ENCODE measurements at regions not wholly inside any gene's neighbourhood (a gene's known extent, or its start where the extent isn't known, plus 50 kb on each side); places are given as distances from the start of the nearest gene placed in this dataset.
A peak's percentile ranks its signal among the peaks of the same experiment; 100 is the strongest.
"Not testable (repeated sequence)": the region's sequence is repeated elsewhere in the genome, so short reads cannot be mapped to it uniquely, and the experiment has no call there.

GRCh38 chr20:56689318-56689717, 60.2 kb downstream of the TFAP2C start:
- DNase-seq (ENCODE audit: low spot score), result no peak

DNA sequence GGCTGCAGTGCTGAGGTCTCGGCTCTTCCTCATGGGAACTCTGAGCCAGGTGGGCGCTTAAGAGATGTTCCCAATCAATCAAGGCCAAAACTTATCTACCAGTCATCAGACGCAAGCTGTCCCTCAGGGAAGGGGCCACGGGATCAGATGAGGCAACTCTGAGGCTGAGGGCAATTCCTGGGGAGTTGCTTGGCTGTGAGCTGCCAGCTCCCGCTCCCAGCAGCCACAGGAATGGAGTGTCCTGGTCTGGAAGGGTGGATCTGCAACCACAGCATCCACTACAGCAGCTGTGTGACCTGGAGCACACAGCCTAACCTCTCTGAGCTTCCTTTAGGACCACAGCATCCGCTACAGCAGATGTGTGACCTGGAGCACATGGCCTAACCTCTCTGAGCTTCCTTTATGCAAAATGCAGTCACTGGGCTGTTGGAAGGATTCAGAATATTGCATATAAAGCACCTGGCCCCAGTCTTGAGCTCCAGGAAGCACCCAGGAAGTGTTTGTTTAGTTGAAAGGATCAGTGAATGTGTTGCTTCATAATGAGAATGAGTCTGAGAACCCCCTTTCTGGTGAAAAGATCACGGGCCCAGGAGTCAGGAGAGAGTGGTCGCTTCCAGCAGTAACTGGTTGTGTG, 60.9 kb downstream of the TFAP2C start:
- no peak for DNase-seq (ENCODE audit: low spot score)

DNA sequence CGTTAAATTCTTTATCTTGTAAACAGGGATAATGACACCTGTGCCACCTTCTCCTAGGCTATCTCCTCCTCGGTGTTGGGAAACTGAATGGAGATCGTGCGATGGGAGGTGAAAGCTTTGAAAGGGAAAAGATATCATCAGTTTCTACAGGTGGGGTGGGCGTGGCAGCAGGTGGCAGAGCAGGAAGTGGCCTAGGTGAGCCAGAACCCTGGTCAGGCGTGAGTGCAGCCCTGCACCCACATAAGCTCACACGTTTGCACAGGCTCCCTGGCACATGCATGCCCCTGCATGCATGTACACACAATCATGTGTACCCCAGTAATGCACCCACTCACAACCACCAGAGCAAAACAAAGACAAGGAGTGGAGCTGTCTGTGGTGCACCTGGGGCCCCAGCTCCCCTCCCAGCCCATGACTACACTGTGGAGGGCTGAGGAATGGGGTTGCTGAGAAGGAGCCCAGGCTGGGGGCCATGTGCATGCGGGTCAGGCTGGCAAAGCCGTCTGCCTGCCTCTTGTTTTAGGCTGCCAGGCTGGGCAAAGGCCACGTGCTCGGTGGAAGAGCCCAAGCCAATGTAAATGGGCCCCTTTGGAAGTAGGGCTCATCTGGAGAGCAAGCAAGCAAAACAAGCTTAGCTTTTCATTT, 61.5 kb downstream of the TFAP2C start:
- DNase-seq (ENCODE audit: low spot score), result no peak

DNA sequence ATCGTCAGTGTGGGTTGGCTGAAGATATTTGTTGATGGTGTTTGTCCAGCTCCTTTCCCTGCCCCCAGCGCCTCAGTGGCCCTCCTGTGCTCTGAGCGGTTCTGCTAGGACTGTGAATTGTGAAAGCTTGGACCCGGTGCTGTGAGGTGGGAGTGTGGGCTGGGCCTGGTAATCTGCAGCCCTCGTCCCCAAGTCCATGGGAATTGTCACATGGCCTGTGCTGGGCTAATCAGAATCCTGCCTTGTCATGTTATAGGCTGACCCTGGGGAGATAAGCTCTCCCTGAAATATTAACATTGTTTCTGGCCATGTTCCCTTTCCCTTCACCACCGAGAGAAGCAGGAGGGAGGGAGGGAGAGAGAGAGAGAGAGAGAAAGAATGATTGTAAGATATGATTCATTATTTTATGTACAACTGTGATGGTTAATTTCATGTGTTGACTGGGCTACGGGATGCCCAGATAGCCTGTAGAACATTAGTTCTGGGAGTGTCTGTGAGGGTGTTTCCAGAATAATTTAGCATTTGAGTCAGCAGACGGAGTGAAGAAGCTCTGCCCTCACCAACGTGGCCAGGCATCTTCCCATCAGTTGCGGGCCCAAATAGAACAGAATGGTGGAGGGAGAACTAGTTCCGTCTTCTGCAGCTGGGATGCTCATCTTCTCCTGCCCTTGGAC, 62.4 kb downstream of the TFAP2C start:
- no peak for DNase-seq (ENCODE audit: low spot score)

GRCh38 chr20:56693217-56693616, 64.1 kb downstream of the TFAP2C start:
- DNase-seq (ENCODE audit: low spot score), result no peak

- no peak for DNase-seq (ENCODE audit: low spot score)
Measured at GRCh38 chr20:56697476-56697875, 68.4 kb downstream of the TFAP2C start.

DNA sequence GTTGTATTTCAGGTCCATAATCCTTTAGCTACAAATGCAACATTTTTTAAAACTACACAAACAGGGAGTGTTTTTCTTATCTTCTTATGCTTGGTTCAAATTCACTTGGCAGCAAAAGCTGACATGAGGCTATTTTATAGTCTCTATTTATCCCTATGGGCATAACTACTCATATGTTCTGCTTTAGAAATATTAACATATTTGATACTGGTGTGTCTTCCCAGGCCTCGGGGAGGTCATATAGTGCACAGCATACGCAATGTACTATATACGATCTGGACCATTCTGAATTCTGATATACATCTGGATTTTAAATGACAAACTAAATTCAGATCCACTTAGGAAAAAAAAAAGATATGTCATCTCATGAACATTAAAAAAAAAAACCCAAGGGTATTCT, 69.2 kb downstream of the TFAP2C start:
- no peak for DNase-seq (ENCODE audit: low spot score)

GRCh38 chr20:56698749-56699148, 69.6 kb downstream of the TFAP2C start:
- no peak for DNase-seq (ENCODE audit: low spot score)

DNA sequence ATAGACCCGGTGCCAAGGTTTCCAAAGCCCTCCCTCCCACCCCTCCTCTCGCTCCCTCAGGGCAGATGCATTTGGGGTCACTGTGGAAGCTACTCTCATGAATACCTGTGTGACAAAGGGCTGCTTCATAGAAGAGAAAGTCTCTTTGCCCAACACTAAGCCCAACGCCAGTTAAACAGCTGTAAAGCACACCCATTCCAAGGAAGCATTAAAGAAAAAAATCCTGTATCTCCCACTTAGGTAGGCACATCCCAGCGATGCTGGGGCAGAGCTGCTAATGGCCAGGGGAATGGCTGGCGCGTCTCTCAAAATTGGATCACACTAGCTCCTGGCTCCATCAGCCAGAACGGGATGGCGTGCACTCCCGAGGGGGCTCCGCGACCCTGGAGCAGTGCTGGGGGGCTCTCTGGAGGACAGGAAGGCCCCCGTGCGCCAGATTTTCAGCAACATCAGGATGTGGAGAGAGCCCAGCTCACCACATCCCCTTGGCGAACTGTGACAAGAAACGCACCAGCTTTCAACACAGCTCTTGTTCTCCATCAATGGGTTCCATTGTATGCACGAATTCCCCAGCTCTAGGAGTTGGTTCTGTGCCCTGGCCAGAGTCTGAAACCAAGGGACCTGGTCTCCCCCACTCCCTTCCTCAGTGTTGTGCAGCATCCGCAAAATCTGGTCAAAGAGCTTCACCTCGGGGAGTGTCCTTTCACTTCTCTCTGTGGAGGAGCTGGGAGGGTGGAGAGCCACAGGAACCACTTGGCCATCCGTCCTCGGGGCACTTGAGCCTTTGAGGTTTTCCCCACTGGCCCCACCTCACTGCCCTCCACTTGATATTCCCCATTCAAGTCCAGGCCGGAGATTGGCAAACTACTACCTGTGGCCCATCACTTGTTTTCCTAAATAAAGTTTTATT, 74.1 kb downstream of the TFAP2C start:
- no peak for DNase-seq (ENCODE audit: low spot score)

DNA sequence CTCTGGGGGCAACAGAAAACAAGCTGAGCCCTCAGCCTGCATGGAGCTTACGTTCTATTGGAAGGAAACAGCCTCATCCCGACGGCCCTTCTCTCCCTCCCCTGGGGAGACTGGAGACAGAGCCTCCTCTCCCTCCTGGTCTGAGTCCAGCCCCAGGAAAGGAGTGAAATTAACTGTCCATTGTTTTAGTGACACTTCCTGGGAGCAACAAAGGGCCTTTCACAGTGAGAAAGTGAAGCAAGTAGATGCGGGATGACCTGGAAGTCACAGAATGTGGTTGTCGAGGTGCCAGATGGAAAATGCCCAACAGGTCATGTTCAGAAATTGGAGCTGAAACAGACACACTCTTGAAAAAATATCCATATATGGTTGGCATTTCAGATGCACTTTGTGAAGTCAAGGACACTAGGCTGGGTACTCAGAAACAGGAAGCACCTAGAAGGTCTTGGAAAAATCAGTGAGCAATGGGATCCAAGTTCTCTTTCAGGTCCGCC, 77.8 kb downstream of the TFAP2C start:
- DNase-seq (ENCODE audit: low spot score), result no peak

DNA sequence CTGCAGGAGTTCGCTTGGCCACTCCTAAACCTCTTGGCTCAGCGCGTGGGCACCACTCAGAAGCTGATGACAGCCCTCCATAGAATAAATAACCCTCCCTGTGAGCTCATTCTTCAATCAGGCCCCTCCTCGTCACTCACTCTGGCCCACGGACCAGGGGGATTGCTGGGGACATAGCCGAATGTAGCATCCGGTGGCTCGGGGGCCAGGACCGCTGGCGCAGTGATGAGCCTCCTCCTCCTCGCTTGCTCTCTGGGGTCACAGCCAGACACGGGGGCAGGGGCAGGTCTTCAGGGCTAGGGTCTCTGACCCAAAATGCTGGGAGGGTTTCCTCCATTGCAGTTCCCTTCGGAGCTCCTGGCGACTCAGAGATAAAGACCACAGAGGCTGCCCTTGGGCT, 79.9 kb downstream of the TFAP2C start:
- no peak for DNase-seq (ENCODE audit: low spot score)

DNA sequence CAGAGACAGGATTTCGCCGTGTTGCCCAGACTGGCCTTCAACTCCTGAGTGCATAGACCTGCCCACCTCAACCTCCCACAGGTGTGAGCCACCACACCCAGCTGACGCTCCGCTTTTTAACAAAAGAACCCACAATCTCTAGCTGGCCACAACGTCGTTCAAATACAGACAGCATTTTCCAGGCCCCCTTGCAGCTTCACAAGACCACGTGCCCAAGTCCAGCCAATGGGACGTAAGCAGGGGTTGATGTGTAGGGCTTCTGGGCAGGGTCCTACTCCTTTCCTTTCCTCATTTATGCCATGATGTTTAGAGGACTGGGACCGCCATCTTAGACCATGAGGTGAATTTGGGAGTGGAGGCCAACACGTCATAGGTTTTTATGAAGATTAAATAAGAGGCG, 81.0 kb downstream of the TFAP2C start:
- DNase-seq (ENCODE audit: low spot score), result no peak

DNA sequence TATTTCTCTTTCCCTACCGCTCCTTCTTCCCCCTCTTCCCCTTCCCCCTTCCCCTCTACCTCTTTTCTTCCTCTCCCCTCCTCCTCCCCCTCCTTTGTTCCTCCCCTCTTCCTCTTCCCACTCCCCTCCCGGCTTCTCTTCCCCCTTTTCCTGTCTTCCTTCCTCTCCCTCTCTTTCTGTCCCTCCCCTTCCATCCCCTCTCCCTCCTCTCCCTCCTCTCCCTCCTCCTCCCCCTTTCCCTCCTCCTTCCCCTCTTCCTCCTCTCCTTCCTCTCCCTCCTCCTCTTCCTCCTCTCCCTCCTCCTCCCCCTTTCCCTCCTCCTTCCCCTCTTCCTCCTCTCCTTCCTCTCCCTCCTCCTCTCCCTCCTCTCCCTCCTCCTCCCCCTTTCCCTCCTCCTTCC, 81.5 kb downstream of the TFAP2C start:
- DNase-seq (ENCODE audit: low spot score), result not testable (repeated sequence)

GRCh38 chr20:56711018-56711417, 81.9 kb downstream of the TFAP2C start:
- no peak for DNase-seq (ENCODE audit: low spot score)

DNA sequence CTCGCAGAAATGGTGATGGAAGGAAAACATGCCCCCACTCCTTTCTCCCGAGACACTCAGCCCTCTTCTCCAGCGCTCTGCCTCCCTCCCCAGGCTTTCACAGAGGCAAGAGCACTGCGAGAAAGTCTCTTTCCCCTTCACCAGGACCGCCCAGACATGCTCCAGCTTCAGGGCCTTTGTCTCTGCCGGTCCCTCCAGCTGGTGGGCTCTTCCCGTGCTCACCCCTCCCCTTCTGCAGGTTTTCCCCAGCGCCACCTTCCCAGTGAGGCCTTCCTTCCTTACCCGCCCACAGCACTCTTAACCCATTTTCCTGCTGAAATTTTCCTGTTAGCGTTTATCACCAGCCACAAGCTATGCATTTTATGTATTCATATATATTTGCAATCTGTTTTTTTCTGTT, 86.2 kb downstream of the TFAP2C start:
- no peak for DNase-seq (ENCODE audit: low spot score)

GRCh38 chr20:56715902-56716519, 86.9 kb downstream of the TFAP2C start:
- DNase-seq (ENCODE audit: low spot score), result no peak

DNA sequence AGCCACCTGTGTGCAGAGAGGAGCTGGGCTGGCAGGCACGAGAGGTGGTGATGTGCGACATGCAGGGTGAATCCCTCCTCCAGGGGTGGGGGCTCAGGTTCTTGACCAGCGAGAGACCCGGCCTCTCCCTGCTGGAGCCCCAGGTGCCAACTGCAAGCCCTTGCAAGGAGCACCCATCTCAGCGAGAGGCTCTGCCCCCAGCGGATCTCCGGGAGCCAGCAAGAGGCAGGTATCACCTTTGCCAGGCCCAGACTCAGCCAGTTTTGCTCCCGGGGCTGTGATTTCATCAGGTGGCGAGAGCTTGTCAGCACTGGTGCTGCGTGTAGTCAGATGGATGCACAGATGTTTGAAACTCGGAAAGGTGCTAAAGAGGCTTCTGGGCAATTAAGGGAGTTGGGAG, 87.7 kb downstream of the TFAP2C start:
- no peak for DNase-seq (ENCODE audit: low spot score)

DNA sequence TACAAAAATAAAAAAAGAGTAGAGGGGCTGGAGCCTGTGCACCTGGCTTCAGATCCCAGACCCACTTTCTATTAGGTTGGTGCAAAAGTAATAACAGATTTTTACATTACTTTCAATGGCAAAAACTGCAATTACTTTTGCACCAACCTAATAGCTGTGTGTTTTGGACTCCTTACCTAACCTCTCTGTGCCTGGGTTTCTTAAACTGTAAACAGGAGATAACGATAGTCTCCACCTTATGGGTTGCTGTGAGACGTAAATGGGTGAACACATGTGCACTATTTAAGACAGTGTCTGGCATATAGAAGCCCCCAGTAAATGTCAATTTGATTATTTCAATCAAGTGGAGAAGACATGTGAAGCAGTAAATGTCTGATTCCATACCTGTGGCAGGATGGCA, 89.7 kb downstream of the TFAP2C start:
- no peak for DNase-seq (ENCODE audit: low spot score)

DNA sequence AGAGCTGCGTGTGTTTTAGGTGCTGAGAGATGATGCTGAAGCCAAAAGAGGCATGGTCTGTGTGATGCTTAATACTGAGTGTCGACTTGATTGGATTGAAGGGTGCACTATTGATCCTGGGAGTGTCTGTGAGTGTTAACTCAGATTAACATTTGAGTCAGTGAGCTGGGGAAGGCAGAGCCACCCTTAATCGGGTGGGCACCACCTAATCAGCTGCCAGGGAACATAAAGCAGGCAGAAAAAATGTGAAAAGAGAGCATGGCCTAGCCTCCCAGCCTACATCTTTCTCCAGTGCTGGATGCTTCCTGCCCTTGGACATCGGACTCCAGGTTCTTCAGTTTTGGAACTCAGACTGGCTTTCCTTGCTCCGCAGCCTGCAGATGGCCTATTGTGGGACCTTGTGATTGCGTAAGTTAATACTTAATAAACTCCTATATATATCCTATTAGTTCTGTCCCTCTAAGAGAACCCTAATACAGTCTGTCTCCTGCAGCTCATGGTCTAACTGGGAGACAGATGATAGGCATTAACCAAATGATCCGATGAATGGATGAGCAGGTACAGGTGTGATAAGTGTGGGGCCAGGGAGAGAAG, 91.6 kb downstream of the TFAP2C start:
- DNase-seq (ENCODE audit: low spot score), result no peak

GRCh38 chr20:56722042-56722441, 92.9 kb downstream of the TFAP2C start:
- peak; percentile 80 for DNase-seq (ENCODE audit: low spot score)

GRCh38 chr20:56723331-56723730, 94.2 kb downstream of the TFAP2C start:
- DNase-seq (ENCODE audit: low spot score), result no peak
